Thymus (tissue), 11 donors: ENCODE measurements at regions not wholly inside any gene's neighbourhood (a gene's known extent, or its start where the extent isn't known, plus 50 kb on each side); places are given as distances from the start of the nearest gene placed in this dataset.

Experiments
- DNase-seq, 9 donors: peaks; one replicate each; pipeline ENCODE4 v3.0.0-alpha.2; 2013; ENCODE audit warnings: low spot score in 9 of 9, low read depth in 6 of 9, missing footprints in 1 of 9
- H3K27ac ChIP-seq, 2 donors: one replicate each; pipeline ENCODE4 v1.5.1; 2013; ENCODE audit warnings: control low read depth in 1 of 2, low read depth in 1 of 2, low read length in 1 of 2, mild to moderate bottlenecking in 1 of 2, moderate library complexity in 1 of 2
- H3K27me3 ChIP-seq, 2 donors: one replicate each; pipeline ENCODE4 v1.5.1; 2013; ENCODE audit warnings: low read length in 1 of 2; ENCODE audit not compliant: control insufficient read depth in 2 of 2, insufficient read depth in 1 of 2
- H3K36me3 ChIP-seq, 2 donors: one replicate each; pipeline ENCODE4 v1.5.1; 2013; ENCODE audit warnings: low read length in 1 of 2, mild to moderate bottlenecking in 1 of 2, moderate library complexity in 1 of 2; ENCODE audit not compliant: control insufficient read depth in 2 of 2, insufficient read depth in 2 of 2
- H3K4me1 ChIP-seq, 2 donors: one replicate each; pipeline ENCODE4 v1.5.1; 2013; ENCODE audit warnings: low read length in 2 of 2; ENCODE audit not compliant: control insufficient read depth in 2 of 2, insufficient read depth in 2 of 2
- H3K4me3 ChIP-seq, 2 donors: one replicate each; pipeline ENCODE4 v1.5.1; 2013; ENCODE audit warnings: low read length in 2 of 2, control low read depth in 1 of 2, mild to moderate bottlenecking in 1 of 2
- H3K9me3 ChIP-seq, 2 donors: one replicate each; pipeline ENCODE4 v1.5.1; 2013; ENCODE audit warnings: low read length in 1 of 2, mild to moderate bottlenecking in 1 of 2; ENCODE audit not compliant: control insufficient read depth in 2 of 2, insufficient read depth in 1 of 2
- WGBS: extraction: QIAGEN DNeasy Blood & Tissue Kit; methylation state at CpG from one replicate; pipeline ENCODE4 v1.1.7; 2013; 5-methylcytosine and 5-hydroxymethylcytosine counted together
- donor health status: healthy.

GRCh38 chr16:79810449-79811189 is 210.1 kb upstream of the MAF start:
- 89% methylated on average over 6 of the region's 6 CpGs for WGBS
- Histone ChIP-seq H3K27me3 (no peaks in the 10 kb centered on the region), H3K27ac (peak overlapping the region in 1 of 2 donors; percentile 41), H3K9me3 (peaks cover 0 to 5% of the 10 kb centered on the region in 2 donors), H3K4me1 (peaks cover 3 to 10% of the 10 kb centered on the region in 2 donors), H3K4me3 (no peak overlapping the region), H3K36me3 (no peaks in the 10 kb centered on the region)
- no peak for DNase-seq

- 97% methylated on average over 1 of the region's 1 CpG for WGBS
- no peak for DNase-seq
- H3K4me3 ChIP-seq = no peak overlapping the region
- H3K9me3 ChIP-seq = peaks cover 0 to 5% of the 10 kb centered on the region in 2 donors
- peaks cover 5 to 11% of the 10 kb centered on the region in 2 donors for H3K4me1 ChIP-seq
- no peaks in the 10 kb centered on the region for H3K27me3 ChIP-seq
- H3K36me3 ChIP-seq = no peaks in the 10 kb centered on the region
- no peak overlapping the region for H3K27ac ChIP-seq
Measured at GRCh38 chr16:79809376-79809775, 208.8 kb upstream of the MAF start.

- no peak overlapping the region for H3K4me3 ChIP-seq
- peaks cover 0 to 5% of the 10 kb centered on the region in 2 donors for H3K9me3 ChIP-seq
- WGBS = 94% methylated on average over 3 of the region's 3 CpGs
- no peaks in the 10 kb centered on the region for H3K27me3 ChIP-seq
- no peak overlapping the region for H3K27ac ChIP-seq
- no peak for DNase-seq
- peaks cover 5 to 11% of the 10 kb centered on the region in 2 donors for H3K4me1 ChIP-seq
- H3K36me3 ChIP-seq = no peaks in the 10 kb centered on the region
Measured at GRCh38 chr16:79808731-79809130, 208.2 kb upstream of the MAF start.

GRCh38 chr16:79806757-79807156 is 206.2 kb upstream of the MAF start:
- no peak for DNase-seq
- Histone ChIP-seq H3K4me1 (peaks cover 5 to 11% of the 10 kb centered on the region in 2 donors), H3K4me3 (no peak overlapping the region), H3K27ac (no peak overlapping the region), H3K9me3 (peaks cover 0 to 5% of the 10 kb centered on the region in 2 donors), H3K27me3 (no peaks in the 10 kb centered on the region), H3K36me3 (no peaks in the 10 kb centered on the region)
- 97% methylated on average over 4 of the region's 4 CpGs for WGBS

GRCh38 chr16:79805621-79806020 is 205.1 kb upstream of the MAF start:
- Histone ChIP-seq H3K27me3 (no peaks in the 10 kb centered on the region), H3K36me3 (no peaks in the 10 kb centered on the region), H3K27ac (no peak overlapping the region), H3K4me3 (no peak overlapping the region), H3K9me3 (peaks cover 0 to 5% of the 10 kb centered on the region in 2 donors), H3K4me1 (peaks cover 5 to 11% of the 10 kb centered on the region in 2 donors)
- WGBS = 68% methylated on average over 2 of the region's 2 CpGs
- DNase-seq = no peak

GRCh38 chr16:79801646-79802045 is 201.1 kb upstream of the MAF start:
- no peak for DNase-seq
- no peaks in the 10 kb centered on the region for H3K9me3 ChIP-seq
- H3K4me1 ChIP-seq = peaks cover 5 to 11% of the 10 kb centered on the region in 2 donors
- H3K27me3 ChIP-seq = no peaks in the 10 kb centered on the region
- WGBS = 97% methylated on average over 5 of the region's 5 CpGs
- no peak overlapping the region for H3K27ac ChIP-seq
- H3K4me3 ChIP-seq = no peak overlapping the region
- no peaks in the 10 kb centered on the region for H3K36me3 ChIP-seq

- H3K27ac ChIP-seq = no peak overlapping the region
- no peaks in the 10 kb centered on the region for H3K9me3 ChIP-seq
- DNase-seq = peak in 1 of 9 donors; percentile 21
- no peak overlapping the region for H3K4me3 ChIP-seq
- WGBS = 81% methylated on average over 3 of the region's 3 CpGs
- H3K27me3 ChIP-seq = no peaks in the 10 kb centered on the region
- peaks cover 0 to 5% of the 10 kb centered on the region in 2 donors for H3K4me1 ChIP-seq
- H3K36me3 ChIP-seq = no peaks in the 10 kb centered on the region
Measured at GRCh38 chr16:79800016-79800608, 199.6 kb upstream of the MAF start.

- Histone ChIP-seq H3K36me3 (no peaks in the 10 kb centered on the region), H3K27ac (no peak overlapping the region), H3K27me3 (no peaks in the 10 kb centered on the region), H3K4me3 (no peak overlapping the region), H3K4me1 (peaks cover 0 to 5% of the 10 kb centered on the region in 2 donors), H3K9me3 (no peaks in the 10 kb centered on the region)
- DNase-seq = no peak
- 69% methylated on average over 2 of the region's 2 CpGs for WGBS
Measured at GRCh38 chr16:79798416-79799053, 198.0 kb upstream of the MAF start.

- 98% methylated on average over 8 of the region's 8 CpGs for WGBS
- DNase-seq = no peak
- no peaks in the 10 kb centered on the region for H3K9me3 ChIP-seq
- H3K36me3 ChIP-seq = no peaks in the 10 kb centered on the region
- no peak overlapping the region for H3K27ac ChIP-seq
- no peaks in the 10 kb centered on the region for H3K27me3 ChIP-seq
- peaks cover 0 to 5% of the 10 kb centered on the region in 2 donors for H3K4me1 ChIP-seq
- H3K4me3 ChIP-seq = no peak overlapping the region
Measured at GRCh38 chr16:79797486-79797885, 196.9 kb upstream of the MAF start.
